ENCODE measurements at regions not wholly inside any gene's neighbourhood (a gene's known extent, or its start where the extent isn't known, plus 50 kb on each side); places are given as distances from the start of the nearest gene placed in this dataset.
"Not testable (repeated sequence)": the region's sequence is repeated elsewhere in the genome, so short reads cannot be mapped to it uniquely, and the experiment has no call there.

GRCh38 chrX:150212672-150213480, 150.2 kb upstream of the MAMLD1 start:
- no peak for DNase-seq (ENCODE audit: low read depth in 3 of 3)

GRCh38 chrX:150213481-150214030, 149.6 kb upstream of the MAMLD1 start:
- no peak for DNase-seq (ENCODE audit: low read depth in 3 of 3)

- DNase-seq (ENCODE audit: low read depth in 3 of 3): not testable (repeated sequence)
Observed at GRCh38 chrX:150216000-150216399, 147.1 kb upstream of the MAMLD1 start.

GRCh38 chrX:150216716-150217115, 146.4 kb upstream of the MAMLD1 start:
- no peak for DNase-seq (ENCODE audit: low read depth in 3 of 3)

GRCh38 chrX:150217609-150218008, 145.5 kb upstream of the MAMLD1 start:
- DNase-seq (ENCODE audit: low read depth in 3 of 3): no peak

- DNase-seq (ENCODE audit: low read depth in 3 of 3): no peak
Observed at GRCh38 chrX:150219374-150220185, 143.5 kb upstream of the MAMLD1 start.

- no peak for DNase-seq (ENCODE audit: low read depth in 3 of 3)
Observed at GRCh38 chrX:150223176-150224015, 139.7 kb upstream of the MAMLD1 start.

- no peak for DNase-seq (ENCODE audit: low read depth in 3 of 3)
Observed at GRCh38 chrX:150224676-150225075, 138.4 kb upstream of the MAMLD1 start.

GRCh38 chrX:150225266-150225665, 137.9 kb upstream of the MAMLD1 start:
- no peak for DNase-seq (ENCODE audit: low read depth in 3 of 3)

- DNase-seq (ENCODE audit: low read depth in 3 of 3): no peak
Observed at GRCh38 chrX:150225756-150226155, 137.4 kb upstream of the MAMLD1 start.

GRCh38 chrX:150226223-150226965, 136.7 kb upstream of the MAMLD1 start:
- DNase-seq (ENCODE audit: low read depth in 3 of 3): no peak

- DNase-seq (ENCODE audit: low read depth in 3 of 3): no peak
Observed at GRCh38 chrX:150227321-150227860, 135.7 kb upstream of the MAMLD1 start.

GRCh38 chrX:150227873-150228410, 135.2 kb upstream of the MAMLD1 start:
- no peak for DNase-seq (ENCODE audit: low read depth in 3 of 3)

GRCh38 chrX:150228431-150228830, 134.7 kb upstream of the MAMLD1 start:
- no peak for DNase-seq (ENCODE audit: low read depth in 3 of 3)

GRCh38 chrX:150229030-150229429, 134.1 kb upstream of the MAMLD1 start:
- DNase-seq (ENCODE audit: low read depth in 3 of 3): no peak

- DNase-seq (ENCODE audit: low read depth in 3 of 3): no peak
Observed at GRCh38 chrX:150229481-150229880, 133.6 kb upstream of the MAMLD1 start.

GRCh38 chrX:150230952-150231351, 132.2 kb upstream of the MAMLD1 start:
- DNase-seq (ENCODE audit: low read depth in 3 of 3): not testable (repeated sequence)

GRCh38 chrX:150231368-150231767, 131.7 kb upstream of the MAMLD1 start:
- not testable (repeated sequence) for DNase-seq (ENCODE audit: low read depth in 3 of 3)

GRCh38 chrX:150232222-150232621, 130.9 kb upstream of the MAMLD1 start:
- DNase-seq (ENCODE audit: low read depth in 3 of 3): not testable (repeated sequence)

- DNase-seq (ENCODE audit: low read depth in 3 of 3): no peak
Observed at GRCh38 chrX:150234126-150234525, 129.0 kb upstream of the MAMLD1 start.

Measured in stimulated activated CD4-positive, alpha-beta T cell treated with anti-CD3 and anti-CD28 coated beads, TNF-alpha, amount 100 ng/mL, for 4 hours (primary cell).